ENCODE measurements at regions not wholly inside any gene's neighbourhood (a gene's known extent, or its start where the extent isn't known, plus 50 kb on each side); places are given as distances from the start of the nearest gene placed in this dataset.

- no peaks in the 10 kb centered on the region for H3K4me1 ChIP-seq
- H3K9me3 ChIP-seq, result no peaks in the 10 kb centered on the region
- H3K4me3 ChIP-seq, result no peak overlapping the region
- DNase-seq, result no peak
- intact Hi-C loops (cut with DNase I; ENCODE audit: low total_unique reads), result no loop called here
- 65 to 73% methylated on average over 2 of the region's 2 CpGs for WGBS, 2 donors
- no peaks in the 10 kb centered on the region for H3K36me3 ChIP-seq (ENCODE audit: low read depth, missing control alignments)
- H3K27me3 ChIP-seq, result no peaks in the 10 kb centered on the region
- no peak overlapping the region for H3K27ac ChIP-seq
- no peak for TF ChIP-seq CTCF (IDR thresholded peaks at IDR 0.05)
- TF ChIP-seq POLR2A (IDR thresholded peaks at IDR 0.05), result no peak
Measured at GRCh38 chr11:113555071-113555619, 79.9 kb upstream of the DRD2 start.

- TF ChIP-seq POLR2A (IDR thresholded peaks at IDR 0.05) (no peak), CTCF (IDR thresholded peaks at IDR 0.05) (no peak)
- no peaks in the 10 kb centered on the region for H3K4me1 ChIP-seq
- DNase-seq, result no peak
- no peaks in the 10 kb centered on the region for H3K9me3 ChIP-seq
- no peaks in the 10 kb centered on the region for H3K36me3 ChIP-seq (ENCODE audit: low read depth, missing control alignments)
- no peaks in the 10 kb centered on the region for H3K27me3 ChIP-seq
- intact Hi-C loops (cut with DNase I; ENCODE audit: low total_unique reads), result no loop called here
- H3K4me3 ChIP-seq, result no peak overlapping the region
- H3K27ac ChIP-seq, result no peak overlapping the region
- 51 to 80% methylated on average over 3 of the region's 3 CpGs for WGBS, 2 donors
Measured at GRCh38 chr11:113554526-113554925, 79.3 kb upstream of the DRD2 start.

GRCh38 chr11:113553915-113554314, 78.7 kb upstream of the DRD2 start:
- no peak overlapping the region for H3K27ac ChIP-seq

GRCh38 chr11:113553235-113553634, 78.0 kb upstream of the DRD2 start:
- Histone ChIP-seq H3K4me3 (no peak overlapping the region), H3K27me3 (no peaks in the 10 kb centered on the region), H3K9me3 (no peaks in the 10 kb centered on the region), H3K27ac (no peak overlapping the region), H3K36me3 (ENCODE audit: low read depth, missing control alignments) (no peaks in the 10 kb centered on the region), H3K4me1 (no peaks in the 10 kb centered on the region)
- intact Hi-C loops (cut with DNase I; ENCODE audit: low total_unique reads), result no loop called here
- no peak for DNase-seq
- WGBS, 2 donors, result 59% methylated on average over 8 of the region's 8 CpGs
- TF ChIP-seq POLR2A (IDR thresholded peaks at IDR 0.05) (no peak), CTCF (IDR thresholded peaks at IDR 0.05) (no peak)

More at GRCh38 chr11:113553915-113554314, 78.7 kb upstream of the DRD2 start:
- intact Hi-C loops (cut with DNase I; ENCODE audit: low total_unique reads), result no loop called here
- WGBS, 2 donors, result 62 to 73% methylated on average over 2 of the region's 2 CpGs
- Histone ChIP-seq H3K27me3 (no peaks in the 10 kb centered on the region), H3K36me3 (ENCODE audit: low read depth, missing control alignments) (no peaks in the 10 kb centered on the region), H3K9me3 (no peaks in the 10 kb centered on the region), H3K4me1 (no peaks in the 10 kb centered on the region), H3K4me3 (no peak overlapping the region)
- DNase-seq, result no peak
- no peak for TF ChIP-seq POLR2A (IDR thresholded peaks at IDR 0.05)
- no peak for TF ChIP-seq CTCF (IDR thresholded peaks at IDR 0.05)

GRCh38 chr11:113552271-113552670, 77.1 kb upstream of the DRD2 start:
- WGBS, 2 donors, result 87 to 96% methylated on average over 2 of the region's 2 CpGs
- intact Hi-C loops (cut with DNase I; ENCODE audit: low total_unique reads), result no loop called here

More at GRCh38 chr11:113552271-113552670, 77.1 kb upstream of the DRD2 start:
- Histone ChIP-seq H3K4me3 (no peak overlapping the region), H3K36me3 (ENCODE audit: low read depth, missing control alignments) (no peaks in the 10 kb centered on the region), H3K4me1 (no peaks in the 10 kb centered on the region), H3K27me3 (no peaks in the 10 kb centered on the region), H3K9me3 (no peaks in the 10 kb centered on the region), H3K27ac (no peak overlapping the region)
- DNase-seq, result no peak
- TF ChIP-seq CTCF (IDR thresholded peaks at IDR 0.05) (no peak), POLR2A (IDR thresholded peaks at IDR 0.05) (no peak)
